ENCODE measurements at regions not wholly inside any gene's neighbourhood (a gene's known extent, or its start where the extent isn't known, plus 50 kb on each side); places are given as distances from the start of the nearest gene placed in this dataset.
"Not testable (repeated sequence)": the region's sequence is repeated elsewhere in the genome, so short reads cannot be mapped to it uniquely, and the experiment has no call there.

DNA sequence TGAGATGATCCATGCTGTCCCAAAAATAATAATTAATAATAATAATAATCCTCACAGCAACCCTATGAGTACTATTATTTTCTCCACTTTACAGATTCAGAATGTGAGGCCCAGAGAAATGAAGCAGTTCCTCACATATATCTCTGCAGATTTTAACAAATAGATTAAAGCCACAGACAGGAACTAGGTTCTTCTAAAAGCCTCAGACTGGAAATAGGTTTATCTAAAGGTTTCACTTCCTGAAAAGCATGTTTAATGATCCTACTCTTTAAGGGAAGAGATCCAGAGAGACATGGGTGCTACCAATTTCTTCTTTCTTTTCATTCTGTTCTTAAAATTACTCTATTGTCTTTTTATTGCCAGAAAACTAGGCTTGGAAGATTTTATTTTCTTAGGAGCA is 1079.4 kb upstream of the COX7C start:
- DNase-seq (ENCODE audit: low read depth), result no peak

DNA sequence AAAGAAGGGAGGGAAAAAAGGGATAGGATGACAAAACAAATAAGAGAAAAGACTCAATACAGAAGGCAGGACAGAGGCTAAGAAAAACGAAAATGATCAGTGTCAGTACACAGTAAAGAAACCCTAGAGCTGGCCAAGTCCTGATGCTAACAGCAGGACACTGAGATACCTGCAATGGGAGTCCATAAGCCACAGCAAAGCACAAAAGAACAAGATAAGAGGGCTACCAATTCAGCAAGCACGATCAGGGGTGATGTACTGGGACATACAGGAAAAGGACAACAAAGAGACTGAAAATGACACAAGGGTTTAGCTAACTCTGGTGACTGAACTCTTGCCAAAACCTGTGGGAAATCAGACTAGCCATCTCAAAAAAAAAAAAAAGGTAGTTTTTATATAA is 1072.6 kb upstream of the COX7C start:
- no peak for DNase-seq (ENCODE audit: low read depth)

DNA sequence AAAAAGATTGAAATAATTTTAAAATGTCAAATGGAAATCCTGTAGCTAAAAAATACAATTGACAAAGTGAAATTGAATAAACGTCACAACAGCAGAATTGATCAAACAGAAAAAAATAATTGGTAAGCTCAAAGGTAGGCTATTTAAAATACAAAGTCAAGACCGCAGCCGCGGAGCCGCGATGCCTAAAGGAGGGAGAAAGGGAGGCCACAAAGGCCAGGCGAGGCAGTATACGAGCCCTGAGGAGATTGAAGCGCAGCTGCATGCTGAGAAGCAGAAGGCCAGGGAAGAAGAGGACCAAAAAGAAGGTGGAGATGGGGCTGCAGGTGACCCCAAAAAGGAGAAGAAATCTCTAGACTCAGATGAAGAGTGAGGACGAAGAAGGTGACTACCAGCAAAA is 1068.5 kb upstream of the COX7C start:
- no peak for DNase-seq (ENCODE audit: low read depth)

DNA sequence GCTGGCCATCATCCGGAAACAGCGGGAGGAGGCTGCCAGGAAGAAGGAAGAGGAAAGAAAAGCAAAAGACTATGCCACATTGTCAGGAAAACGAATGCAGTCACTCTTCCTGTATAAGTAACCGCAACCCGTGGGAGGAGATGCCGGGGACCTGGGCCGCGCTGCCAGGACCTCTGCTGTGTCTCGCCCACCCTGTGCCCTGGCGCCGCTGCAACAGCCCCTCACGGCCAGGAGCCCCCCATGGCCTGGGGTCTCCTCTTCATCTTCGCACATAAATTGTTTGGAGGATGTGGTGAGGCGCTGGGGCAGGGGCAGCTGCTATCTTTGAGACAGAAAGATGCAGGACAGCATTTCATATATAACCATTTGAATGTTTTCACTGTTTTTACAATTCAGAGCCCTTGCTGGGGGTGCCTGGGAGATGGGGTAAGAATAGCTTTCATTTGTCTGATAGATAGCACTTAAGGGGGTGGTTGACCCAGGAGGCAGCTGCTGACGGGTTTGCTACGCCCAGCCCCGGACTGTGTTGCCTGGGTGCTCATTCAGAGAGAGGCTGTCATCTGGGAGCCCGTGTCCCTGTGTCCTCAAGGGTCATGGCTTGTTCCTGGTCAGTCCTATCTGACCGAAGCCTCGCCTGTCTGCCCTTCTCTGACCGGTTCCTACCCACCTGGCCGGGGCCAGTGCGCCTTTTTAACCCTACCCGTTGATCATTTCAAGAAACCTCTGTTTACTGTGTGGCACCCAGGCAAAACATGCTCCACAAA is 1067.7 kb upstream of the COX7C start:
- DNase-seq (ENCODE audit: low read depth), result no peak

DNA sequence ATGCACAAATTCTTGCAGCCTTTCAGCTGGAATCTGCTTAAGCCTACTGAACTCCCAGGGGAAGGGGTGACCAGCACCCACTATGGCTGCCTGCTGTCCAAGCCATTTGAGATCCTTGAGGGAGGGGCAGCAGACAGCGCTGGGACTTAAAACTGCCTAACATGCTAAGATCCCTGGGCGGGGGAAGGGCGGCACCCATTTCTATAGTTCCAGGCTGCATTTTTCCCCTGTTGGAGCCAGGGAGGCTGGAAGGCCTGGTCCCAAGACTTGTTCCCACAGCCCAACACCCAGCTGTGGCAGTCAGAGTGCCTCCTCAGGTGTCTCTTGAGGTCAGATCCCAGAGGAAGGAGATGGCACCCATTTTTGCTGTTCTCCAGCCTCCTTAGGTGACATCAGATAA is 1061.3 kb upstream of the COX7C start:
- DNase-seq (ENCODE audit: low read depth), result no peak

DNA sequence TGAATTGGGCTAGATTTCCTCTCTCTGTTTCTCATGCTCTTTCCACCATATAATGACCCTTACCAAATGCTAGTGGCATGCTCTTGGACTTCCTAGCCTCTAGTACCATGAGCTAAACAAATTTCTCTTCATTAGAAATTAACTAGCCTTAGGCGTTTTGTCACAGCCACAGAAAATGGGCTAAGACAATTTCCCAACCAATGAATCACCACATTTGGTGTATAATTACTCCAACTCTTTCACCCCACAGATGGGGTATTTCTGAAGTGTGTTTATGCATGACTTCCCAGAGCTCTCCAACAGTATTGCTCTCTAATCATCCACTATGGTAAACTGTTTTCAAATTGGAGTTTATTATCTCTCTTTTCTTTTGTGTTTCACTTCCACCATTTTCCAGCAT is 1041.1 kb upstream of the COX7C start:
- no peak for DNase-seq (ENCODE audit: low read depth)

DNA sequence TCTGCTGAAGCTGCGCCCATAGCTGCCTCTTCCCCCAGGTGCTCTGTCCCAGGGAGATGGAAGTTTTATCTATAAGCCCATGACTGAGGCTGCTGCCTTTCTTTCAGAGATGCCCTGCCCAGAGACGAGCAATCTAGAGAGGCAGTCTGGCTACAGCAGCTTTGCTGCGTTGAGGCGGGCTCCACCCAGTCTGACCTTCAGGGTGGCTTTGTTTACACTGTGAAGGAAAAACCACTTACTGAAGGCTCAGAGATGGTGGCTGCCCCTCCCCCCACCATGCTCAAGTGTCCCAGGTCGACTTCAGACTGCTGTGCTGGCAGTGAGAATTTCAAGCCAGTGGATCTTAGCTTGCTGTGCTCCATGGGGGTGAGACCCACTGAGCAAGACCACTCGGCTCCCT is 1029.9 kb upstream of the COX7C start:
- not testable (repeated sequence) for DNase-seq (ENCODE audit: low read depth)

DNA sequence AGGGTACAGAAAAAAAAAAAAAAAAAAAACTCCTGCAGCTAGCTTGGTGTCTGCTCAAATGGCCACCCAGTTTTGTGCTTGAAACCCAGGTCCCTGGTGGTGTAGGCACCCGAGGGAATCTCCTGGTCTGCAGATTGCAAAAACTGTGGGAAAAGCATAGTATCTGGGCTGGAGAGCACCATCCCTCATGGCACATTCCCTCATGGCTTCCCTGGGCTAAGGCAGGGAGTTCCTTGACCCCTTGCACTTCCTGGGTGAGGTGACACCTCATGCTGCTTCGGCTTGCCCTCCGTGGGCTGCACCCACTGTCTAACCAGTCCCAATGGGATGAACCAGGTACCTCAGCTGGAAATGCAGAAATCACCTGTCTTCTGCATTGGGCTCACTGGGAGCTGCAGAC is 1029.5 kb upstream of the COX7C start:
- not testable (repeated sequence) for DNase-seq (ENCODE audit: low read depth)

DNA sequence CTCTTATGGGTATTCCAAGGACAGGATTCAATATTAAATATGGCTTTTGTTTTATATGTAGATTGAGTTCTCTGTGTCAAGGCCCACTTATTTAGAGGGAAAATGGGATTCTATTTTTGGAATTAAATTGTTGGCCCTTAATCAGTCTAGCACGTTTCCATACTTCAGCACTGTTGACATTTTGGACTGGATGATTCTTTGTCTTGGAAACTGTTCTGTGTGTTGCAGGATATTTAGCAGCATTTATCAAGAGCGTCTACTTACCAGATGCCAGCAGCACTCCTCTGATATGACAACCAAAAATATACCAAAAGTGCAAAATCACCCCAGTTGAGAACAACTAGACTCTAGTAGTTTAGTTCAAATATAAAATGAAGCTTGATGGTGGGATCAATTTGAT is 1027.0 kb upstream of the COX7C start:
- DNase-seq (ENCODE audit: low read depth), result no peak

DNA sequence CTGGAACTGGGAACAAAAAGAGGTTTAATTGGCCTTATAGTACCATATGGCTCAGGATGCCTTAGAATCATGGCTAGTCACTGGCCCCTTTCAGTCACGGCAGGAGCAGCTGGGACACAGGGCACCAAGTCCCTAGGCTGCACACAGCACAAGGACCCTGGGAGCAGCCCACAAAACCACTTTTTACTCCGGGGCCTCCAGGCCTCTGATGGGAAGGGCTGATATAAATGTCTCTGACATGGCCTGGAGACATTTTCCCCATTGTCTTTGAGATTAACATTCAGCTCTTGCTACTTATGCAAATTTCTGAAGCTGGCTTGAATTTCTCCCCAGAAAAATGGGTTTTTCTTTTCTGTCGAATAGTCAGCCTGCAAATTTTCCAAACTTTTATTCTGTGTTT is 1026.4 kb upstream of the COX7C start:
- DNase-seq (ENCODE audit: low read depth), result no peak

DNA sequence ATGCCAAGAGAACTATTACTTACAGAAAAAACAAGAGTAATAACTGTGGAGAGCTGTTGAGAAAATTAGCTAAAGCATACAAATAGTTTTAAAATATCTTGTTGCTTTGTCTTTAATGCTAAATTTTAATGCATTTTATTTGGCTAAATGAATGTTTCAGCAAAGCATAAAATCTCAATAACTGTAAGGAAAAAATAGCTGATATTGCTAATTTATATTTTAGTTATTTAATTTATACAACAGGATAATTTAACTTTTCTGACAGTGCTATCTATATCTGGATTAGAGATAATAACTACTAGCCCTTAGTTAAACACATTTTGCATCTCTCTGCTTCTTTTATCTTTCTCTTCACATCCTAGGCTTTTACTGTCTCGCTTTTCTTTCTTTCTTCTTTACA is 1014.9 kb upstream of the COX7C start:
- no peak for DNase-seq (ENCODE audit: low read depth)

DNA sequence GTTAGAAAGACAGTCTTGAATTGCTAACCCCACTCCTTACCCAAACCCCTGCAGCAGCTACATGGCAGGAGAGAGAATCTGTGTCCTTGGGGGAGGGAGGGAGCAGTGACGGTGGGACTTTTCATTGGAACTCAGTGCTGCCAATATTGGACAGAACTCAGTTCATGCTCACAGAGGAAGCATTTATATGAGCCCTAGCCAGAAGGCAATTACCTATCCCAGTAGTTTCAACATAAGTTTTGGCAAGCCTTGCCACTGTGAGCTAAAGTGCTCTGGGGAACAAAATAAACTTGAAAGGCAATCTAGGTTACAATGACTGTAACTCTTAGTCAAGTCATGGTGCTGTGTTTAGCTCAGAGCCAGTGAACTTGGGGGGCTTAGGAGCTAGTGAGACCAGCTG is 1013.4 kb upstream of the COX7C start:
- no peak for DNase-seq (ENCODE audit: low read depth)

DNA sequence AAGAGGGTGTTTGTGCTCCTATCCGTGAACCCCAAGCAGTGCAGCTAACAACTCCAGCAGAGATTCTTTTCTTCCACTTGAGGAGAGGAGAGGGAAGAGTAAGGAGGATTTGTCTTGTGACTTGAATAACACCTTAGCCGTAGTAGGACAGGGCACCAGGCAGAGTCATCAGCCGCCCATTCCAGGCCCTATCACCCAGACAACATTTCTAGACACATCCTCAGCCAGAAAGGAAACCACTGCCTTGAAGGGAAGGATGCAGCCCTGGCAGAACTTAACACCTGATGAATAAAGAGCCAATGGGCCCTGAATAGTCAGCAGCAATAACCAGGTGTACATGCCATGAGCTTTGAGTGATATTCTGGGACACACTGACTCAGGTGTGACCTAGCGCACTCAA is 1013.0 kb upstream of the COX7C start:
- DNase-seq (ENCODE audit: low read depth), result no peak

DNA sequence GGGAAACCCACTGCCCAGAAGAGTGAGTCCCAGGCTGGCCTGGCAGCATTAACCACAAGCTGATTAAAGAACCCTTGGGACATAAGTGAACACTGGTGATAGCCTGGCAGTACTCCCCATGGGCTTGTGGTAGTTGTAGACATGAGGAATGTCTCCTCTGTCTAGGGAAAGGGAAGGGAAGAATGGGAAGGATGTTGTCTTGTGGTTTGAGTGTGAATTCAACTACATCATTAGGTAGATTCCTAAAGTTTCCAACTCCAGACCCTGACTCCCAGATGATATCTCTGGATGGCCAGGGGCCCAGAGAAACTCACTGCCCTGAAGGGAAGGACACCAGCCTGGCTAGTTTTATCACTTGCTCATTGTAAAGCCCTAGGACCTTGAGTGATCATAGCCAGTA is 1012.4 kb upstream of the COX7C start:
- DNase-seq (ENCODE audit: low read depth), result no peak

DNA sequence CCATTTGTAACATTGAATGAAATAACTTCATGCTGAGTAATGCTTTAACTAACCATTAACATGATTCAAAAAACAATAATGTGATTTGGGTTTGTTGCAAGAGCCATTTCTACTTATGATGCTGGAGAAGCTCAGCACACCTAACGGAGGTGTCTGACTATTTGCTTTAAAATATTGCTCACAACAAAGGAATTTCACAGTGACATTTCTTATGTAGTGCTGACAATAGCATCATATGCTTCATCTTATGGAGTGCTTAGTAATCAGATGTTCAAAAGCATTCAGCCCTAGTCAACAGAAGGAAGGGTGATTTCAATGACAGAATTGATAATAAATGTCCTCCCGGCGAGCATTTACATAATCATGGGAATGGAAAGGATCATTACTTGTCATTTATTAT is 1003.3 kb upstream of the COX7C start:
- no peak for DNase-seq (ENCODE audit: low read depth)

DNA sequence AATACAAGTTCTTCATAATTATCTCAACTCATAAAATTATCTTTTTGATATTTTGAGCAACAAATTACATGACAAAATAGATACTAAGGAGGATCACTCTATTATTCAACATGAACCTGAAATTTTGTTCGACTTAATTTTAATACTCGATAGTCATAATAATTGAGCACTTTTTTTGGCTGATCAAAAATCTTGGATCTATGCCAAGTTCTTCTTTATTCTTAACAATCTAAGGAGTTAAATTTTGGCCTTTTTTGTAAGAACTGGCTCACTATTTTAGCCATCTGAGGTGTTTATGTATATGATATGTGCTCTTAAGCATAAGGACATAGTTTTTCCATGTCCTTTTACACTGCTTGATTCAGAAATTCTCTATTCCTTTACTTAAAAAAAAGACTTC is 996.1 kb upstream of the COX7C start:
- no peak for DNase-seq (ENCODE audit: low read depth)

DNA sequence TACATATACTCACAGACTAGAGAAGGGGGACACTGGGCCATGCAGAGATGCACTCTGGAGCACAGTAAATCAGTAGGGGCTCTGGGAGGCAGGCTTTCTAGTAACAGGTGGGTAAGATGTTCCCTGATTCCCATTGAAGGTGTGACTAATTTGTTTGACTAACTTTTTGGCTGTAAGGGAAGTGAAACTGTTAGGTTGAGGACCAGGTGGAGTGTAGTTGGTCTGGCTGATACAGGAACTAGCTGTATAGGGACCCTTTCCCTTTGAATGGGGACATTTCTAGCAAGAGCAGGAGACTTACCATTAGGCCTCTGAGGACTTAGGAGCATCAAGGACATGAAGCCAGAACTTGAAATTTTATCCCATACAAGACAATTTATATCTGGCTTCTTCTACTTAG is 989.6 kb upstream of the COX7C start:
- DNase-seq (ENCODE audit: low read depth), result no peak

DNA sequence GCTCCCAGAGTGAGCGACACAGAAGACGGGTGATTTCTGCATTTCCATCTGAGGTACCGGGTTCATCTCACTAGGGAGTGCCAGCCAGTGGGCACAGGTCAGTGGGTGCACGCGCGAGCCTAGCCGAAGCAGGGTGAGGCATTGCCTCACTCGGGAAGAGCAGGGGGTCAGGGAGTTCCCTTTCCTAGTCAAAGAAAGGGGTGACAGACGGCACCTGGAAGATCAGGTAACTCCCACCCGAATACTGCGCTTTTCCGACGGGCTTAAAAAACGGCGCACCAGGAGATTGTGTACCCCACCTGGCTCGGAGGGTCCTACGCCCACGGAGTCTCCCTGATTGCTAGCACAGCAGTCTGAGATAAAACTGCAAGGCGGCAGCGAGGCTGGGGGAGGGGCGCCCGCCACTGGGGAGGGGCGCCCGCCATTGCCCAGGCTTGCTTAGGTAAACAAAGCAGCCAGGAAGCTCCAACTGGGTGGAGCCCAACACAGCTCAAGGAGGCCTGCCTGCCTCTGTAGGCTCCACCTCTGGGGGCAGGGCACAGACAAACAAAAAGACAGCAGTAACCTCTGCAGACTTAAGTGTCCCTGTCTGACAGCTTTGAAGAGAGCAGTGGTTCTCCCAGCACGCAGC is 979.1 kb upstream of the COX7C start:
- DNase-seq (ENCODE audit: low read depth), result not testable (repeated sequence)

DNA sequence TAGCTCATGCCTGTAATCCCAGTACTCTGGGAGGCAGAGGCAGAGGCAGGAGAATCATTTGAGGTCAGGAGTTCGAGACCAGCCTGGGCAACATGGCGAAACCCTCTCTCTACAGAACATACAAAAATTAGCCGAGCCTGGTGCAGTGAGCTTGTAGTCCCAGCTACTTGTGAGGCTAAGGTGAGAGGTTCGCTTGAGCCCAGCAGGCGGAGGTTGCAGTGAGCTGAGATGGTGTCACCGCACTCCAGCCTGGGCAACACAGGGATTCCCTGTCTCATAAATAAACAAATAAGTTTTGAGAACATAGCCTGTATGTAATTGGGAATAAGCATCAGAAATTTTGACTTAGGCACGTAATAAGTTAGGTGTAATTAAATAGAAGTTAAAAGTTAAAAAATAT is 971.7 kb upstream of the COX7C start:
- DNase-seq (ENCODE audit: low read depth), result no peak

DNA sequence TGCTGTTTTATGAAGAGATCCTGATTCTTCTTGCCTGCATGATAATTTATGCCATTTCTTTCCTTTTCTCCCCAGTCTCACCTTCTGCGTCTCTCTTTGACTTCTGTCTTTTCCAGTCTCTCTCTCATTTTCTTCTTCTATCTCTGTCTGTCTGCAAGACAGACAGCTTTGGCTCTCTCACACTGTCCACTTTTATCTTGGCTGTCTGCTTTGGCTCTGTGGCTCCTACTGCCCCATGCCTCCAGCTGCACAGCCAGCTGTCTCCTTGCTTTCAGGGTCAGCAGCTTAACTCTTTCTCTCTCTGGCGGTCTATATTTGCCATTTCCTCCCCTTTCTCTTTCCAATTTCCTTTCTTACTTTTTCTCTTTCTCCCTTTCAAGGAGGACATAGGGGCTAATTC is 971.1 kb upstream of the COX7C start:
- no peak for DNase-seq (ENCODE audit: low read depth)

DNA sequence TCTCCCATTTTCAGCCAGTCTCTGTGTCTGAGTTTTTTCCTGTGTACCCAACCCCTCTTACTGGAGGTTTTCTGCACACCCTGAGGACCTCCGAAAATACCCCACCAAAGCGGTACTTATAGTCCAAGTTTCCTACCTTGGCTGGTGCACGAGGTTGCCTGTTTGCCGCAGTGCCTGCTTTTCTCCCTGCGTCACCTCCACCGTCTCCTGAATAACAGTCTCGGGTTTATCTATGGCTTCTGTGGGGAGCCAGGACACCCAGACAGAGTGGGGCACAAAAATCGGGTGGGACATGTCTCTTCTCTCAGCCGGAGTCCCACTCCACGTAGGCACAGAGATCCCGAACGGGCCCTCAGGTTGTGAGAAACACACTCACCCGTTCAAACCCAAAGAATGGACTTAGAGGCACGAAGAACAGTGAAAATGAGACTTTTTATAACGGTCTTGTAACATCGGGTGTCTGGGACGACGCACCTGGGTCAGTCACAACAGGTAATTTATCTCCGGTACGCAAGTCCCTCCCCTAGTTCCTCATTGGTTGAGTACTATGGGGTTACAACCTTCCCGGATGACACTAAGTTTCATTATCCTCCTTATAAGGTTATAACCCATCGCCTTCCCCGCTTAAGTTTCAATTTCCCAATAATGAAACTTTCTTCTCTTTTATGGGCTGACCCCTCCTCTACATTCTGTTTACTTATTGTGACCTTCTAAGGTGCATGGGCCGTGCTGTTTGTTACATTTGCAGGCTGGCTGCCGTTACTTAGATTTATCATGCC is 970.2 kb upstream of the COX7C start:
- no peak for DNase-seq (ENCODE audit: low read depth)

DNA sequence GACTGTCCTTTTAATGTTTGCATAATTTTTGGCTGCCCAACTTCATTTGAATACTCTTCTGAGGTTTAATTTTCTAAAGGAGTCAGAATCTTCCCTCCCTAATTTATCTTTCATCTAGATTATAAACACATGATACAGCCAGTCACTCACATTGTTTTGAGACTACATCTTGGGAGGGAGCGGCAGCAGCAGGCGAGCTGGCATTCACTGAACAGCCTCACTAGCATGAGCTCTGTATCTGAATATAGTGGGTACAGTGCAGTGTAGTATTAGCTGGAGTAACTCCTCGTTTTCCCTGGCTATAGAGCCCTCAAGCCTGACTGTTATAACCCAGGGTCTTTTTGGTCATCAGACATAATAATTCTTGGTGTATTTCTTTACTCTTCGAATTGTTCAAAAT is 969.2 kb upstream of the COX7C start:
- no peak for DNase-seq (ENCODE audit: low read depth)

DNA sequence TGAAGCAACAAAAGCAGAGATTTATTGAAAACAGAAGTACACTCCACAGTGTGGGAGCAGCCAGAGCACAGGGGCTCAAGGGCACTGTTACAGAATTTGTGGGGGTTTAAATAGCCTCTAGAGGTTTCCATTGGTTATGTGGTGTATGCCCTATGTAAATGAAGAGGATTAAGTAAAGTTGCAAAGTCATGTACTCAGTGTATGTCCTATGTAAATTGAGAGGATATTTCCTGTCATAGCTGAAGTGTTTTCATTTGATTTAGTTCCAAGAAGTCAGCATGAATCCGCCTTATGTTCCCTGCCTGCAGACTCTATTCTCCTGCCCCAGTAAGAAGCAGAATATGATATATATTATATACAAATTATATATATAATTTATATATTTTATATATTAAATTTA is 966.0 kb upstream of the COX7C start:
- DNase-seq (ENCODE audit: low read depth), result no peak
